Upper lobe of right lung (tissue), 1 donor: ENCODE measurements at regions not wholly inside any gene's neighbourhood (a gene's known extent, or its start where the extent isn't known, plus 50 kb on each side); places are given as distances from the start of the nearest gene placed in this dataset.
A peak's percentile ranks its signal among the peaks of the same experiment; 100 is the strongest.
"Not testable (repeated sequence)": the region's sequence is repeated elsewhere in the genome, so short reads cannot be mapped to it uniquely, and the experiment has no call there.

Source experiments
- ATAC-seq: fragments of 200-7000 bp; cut with Tn5 transposase; one replicate; pipeline ENCODE4 v1.9.1; 2020; ENCODE audit warnings: mild to moderate bottlenecking, moderate library complexity
- DNase-seq: peaks from one replicate; pipeline ENCODE4 v3.0.0-alpha.2; 2020
- H3K27ac ChIP-seq: fragments of 200-600 bp; one replicate; pipeline ENCODE4 v1.8.0; 2022
- H3K27me3 ChIP-seq: fragments of 200-600 bp; one replicate; pipeline ENCODE4 v1.8.0; 2022; ENCODE audit warnings: mild to moderate bottlenecking
- H3K36me3 ChIP-seq: fragments of 200-600 bp; one replicate; pipeline ENCODE4 v1.8.0; 2022
- H3K4me1 ChIP-seq: fragments of 200-600 bp; one replicate; pipeline ENCODE4 v1.8.0; 2022
- H3K4me3 ChIP-seq: fragments of 200-600 bp; one replicate; pipeline ENCODE4 v1.8.0; 2022; ENCODE audit warnings: mild to moderate bottlenecking
- H3K9me3 ChIP-seq: fragments of 200-600 bp; one replicate; pipeline ENCODE4 v1.8.0; 2022
- intact Hi-C: fragments of 100-400 bp; cut with DNase I; formaldehyde crosslinking; loops from one replicate; pipeline ENCODE4 v1.11.0; 2022
- TF ChIP-seq, protein P1 (sequence below): fragments of 200-600 bp; IDR thresholded peaks from one replicate; pipeline ENCODE4 v1.8.0; 2022; ENCODE audit warnings: antibody characterized with exemption
- donor health status: DM: no; HTN: yes; CAD: no; lungs with severe emphysema.

- ATAC-seq (peak; percentile 82), DNase-seq (no peak)
- no peaks in the 10 kb centered on the region for H3K36me3 ChIP-seq
Measured at GRCh38 chr22:34414467-34415440, 494.5 kb upstream of the LARGE1 start.

DNA sequence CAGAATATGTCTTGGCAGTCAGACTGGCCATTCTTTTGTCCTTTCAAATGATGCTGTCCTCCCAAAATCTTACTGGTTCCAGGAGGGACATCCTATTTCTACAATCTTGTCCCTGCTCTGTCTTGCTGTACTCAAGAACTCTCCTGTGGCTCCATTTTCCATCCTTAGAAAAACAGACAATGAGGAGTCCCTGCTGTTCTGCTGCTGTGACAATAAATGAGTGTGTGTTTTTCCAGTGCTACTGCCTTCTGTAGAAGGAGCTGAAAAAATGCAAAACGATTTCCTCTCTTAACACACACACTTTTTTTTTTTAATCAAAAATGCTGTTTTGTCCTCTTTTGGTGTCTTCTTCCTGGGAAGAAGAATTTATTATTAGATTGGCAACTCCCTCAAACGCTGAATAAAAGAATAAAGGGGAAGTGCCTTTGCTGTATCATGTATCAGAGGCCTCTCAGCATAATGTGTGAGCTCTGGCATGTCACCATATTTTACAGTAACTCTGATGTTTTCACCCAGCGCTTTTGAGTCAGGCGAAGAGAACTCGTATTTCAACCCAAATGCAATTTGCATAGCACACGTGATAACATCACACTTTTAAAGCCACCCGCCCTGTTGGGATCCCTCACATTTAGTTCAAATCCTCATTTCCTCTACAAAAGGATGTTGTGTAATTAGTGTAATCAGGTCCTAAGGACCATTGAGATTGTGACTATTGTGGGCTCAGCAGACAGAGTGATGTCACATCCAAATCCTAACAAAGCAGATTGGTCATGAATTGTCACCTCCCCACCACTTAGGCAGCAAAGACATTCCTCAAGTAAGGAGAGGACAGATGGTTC is 496.0 kb upstream of the LARGE1 start:
- Histone ChIP-seq H3K9me3 (no peaks in the 10 kb centered on the region), H3K4me3 (no peak overlapping the region), H3K27me3 (no peaks in the 10 kb centered on the region), H3K36me3 (no peaks in the 10 kb centered on the region), H3K4me1 (no peaks in the 10 kb centered on the region), H3K27ac (no peak overlapping the region)
- intact Hi-C loops: no loop called here
- ATAC-seq (no peak), DNase-seq (no peak)
- TF ChIP-seq, protein P1, sequence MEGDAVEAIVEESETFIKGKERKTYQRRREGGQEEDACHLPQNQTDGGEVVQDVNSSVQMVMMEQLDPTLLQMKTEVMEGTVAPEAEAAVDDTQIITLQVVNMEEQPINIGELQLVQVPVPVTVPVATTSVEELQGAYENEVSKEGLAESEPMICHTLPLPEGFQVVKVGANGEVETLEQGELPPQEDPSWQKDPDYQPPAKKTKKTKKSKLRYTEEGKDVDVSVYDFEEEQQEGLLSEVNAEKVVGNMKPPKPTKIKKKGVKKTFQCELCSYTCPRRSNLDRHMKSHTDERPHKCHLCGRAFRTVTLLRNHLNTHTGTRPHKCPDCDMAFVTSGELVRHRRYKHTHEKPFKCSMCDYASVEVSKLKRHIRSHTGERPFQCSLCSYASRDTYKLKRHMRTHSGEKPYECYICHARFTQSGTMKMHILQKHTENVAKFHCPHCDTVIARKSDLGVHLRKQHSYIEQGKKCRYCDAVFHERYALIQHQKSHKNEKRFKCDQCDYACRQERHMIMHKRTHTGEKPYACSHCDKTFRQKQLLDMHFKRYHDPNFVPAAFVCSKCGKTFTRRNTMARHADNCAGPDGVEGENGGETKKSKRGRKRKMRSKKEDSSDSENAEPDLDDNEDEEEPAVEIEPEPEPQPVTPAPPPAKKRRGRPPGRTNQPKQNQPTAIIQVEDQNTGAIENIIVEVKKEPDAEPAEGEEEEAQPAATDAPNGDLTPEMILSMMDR: no peak

More at GRCh38 chr22:34414467-34415440, 494.5 kb upstream of the LARGE1 start:
- TF ChIP-seq, protein P1: peak; percentile 34
- intact Hi-C loops: no loop called here
- no peak overlapping the region for H3K4me3 ChIP-seq
- no peaks in the 10 kb centered on the region for H3K9me3 ChIP-seq
- H3K27ac ChIP-seq: no peak overlapping the region
- H3K4me1 ChIP-seq: no peaks in the 10 kb centered on the region
- peaks cover 9% of the 10 kb centered on the region for H3K27me3 ChIP-seq

DNA sequence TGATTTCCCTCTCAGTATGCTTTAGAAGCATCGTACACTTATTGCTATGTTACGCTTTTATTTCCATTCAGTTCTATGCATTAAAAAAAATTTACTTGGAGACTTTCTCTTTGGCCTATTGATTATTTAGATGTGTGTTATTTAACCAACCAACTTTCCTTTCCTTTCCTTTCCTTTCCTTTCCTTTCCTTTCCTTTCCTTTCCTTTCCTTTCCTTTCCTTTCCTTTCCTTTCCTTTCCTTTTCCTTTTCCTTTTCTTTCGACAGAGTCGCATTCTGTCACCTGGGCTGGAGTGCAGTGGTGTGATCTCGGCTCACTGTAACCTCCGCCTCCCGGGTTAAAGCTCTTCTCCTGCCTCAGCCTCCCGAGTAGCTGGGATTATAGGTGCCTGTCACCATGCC is 502.7 kb upstream of the LARGE1 start:
- H3K4me3 ChIP-seq, H3K27ac ChIP-seq, H3K27me3 ChIP-seq, intact Hi-C loops, H3K4me1 ChIP-seq, DNase-seq, H3K36me3 ChIP-seq, ATAC-seq, H3K9me3 ChIP-seq: not testable (repeated sequence)

DNA sequence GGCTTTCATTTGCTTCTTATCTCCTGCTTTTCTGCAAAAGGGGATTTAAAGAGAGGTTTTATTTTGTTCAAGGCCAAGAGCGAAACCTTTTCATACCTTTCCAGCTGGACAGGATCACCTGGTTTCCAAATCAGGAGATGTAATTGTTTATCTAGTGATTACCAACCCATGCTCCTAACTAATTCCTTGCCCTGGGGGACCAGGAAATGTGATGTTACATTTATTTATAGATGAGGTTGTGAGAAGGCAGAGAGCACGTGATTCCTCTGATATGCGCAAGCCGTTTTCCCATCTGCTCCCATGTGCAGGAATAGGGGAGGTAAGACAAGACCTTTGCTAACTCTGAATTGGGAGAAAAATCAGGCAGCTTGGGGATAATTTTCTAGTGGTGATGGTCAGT is 507.2 kb upstream of the LARGE1 start:
- DNase-seq (no peak), ATAC-seq (no peak)
- H3K27me3 ChIP-seq: no peaks in the 10 kb centered on the region
- H3K9me3 ChIP-seq: no peaks in the 10 kb centered on the region
- H3K4me1 ChIP-seq: no peaks in the 10 kb centered on the region
- H3K4me3 ChIP-seq: no peak overlapping the region
- H3K27ac ChIP-seq: no peak overlapping the region
- intact Hi-C loops: no loop called here
- H3K36me3 ChIP-seq: no peaks in the 10 kb centered on the region
- TF ChIP-seq, protein P1: no peak

DNA sequence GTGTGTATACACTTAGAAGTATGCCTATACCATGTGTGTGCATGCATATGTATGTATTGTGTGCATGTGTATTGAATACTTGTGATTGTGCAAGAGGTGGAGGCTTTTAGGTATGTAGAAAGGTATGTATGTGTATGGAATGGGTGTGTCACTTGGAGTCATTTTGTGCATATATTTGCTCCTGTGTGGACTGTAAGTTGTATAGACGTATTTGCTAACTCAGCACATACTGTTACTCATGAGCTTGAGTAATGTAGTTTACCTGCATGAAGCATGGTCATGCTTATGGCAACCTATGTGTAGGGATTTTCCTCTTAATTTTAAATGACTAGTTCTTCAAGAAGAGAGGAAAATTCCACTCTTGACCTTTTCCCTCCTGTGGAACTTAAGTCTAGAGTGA is 507.6 kb upstream of the LARGE1 start:
- no peak for DNase-seq
- ATAC-seq: no peak
- TF ChIP-seq, protein P1: no peak

GRCh38 chr22:34429314-34429713 is 509.0 kb upstream of the LARGE1 start:
- TF ChIP-seq, protein P1: no peak
- H3K27ac ChIP-seq: no peak overlapping the region
- ATAC-seq: no peak
- intact Hi-C loops: no loop called here
- DNase-seq: no peak
- H3K27me3 ChIP-seq: no peaks in the 10 kb centered on the region
- no peaks in the 10 kb centered on the region for H3K9me3 ChIP-seq
- H3K4me1 ChIP-seq: no peaks in the 10 kb centered on the region
- no peak overlapping the region for H3K4me3 ChIP-seq
- H3K36me3 ChIP-seq: no peaks in the 10 kb centered on the region

More for the DNA sequence above, 507.6 kb upstream of the LARGE1 start:
- H3K27me3 ChIP-seq: no peaks in the 10 kb centered on the region
- no peaks in the 10 kb centered on the region for H3K9me3 ChIP-seq
- H3K36me3 ChIP-seq: no peaks in the 10 kb centered on the region
- no peaks in the 10 kb centered on the region for H3K4me1 ChIP-seq
- no peak overlapping the region for H3K27ac ChIP-seq
- no peak overlapping the region for H3K4me3 ChIP-seq
- intact Hi-C loops: no loop called here
